ENCODE measurements at regions not wholly inside any gene's neighbourhood (a gene's known extent, or its start where the extent isn't known, plus 50 kb on each side); places are given as distances from the start of the nearest gene placed in this dataset.
"Not testable (repeated sequence)": the region's sequence is repeated elsewhere in the genome, so short reads cannot be mapped to it uniquely, and the experiment has no call there.

- FAIRE-seq (no peak), DNase-seq (ENCODE audit: insufficient read length) (no peak)
- TF ChIP-seq TAF1 (IDR thresholded peaks at IDR 0.05; ENCODE audit: borderline replicate concordance, low read depth, low read length) (no peak), POLR2AphosphoS5 (IDR thresholded peaks at IDR 0.05; ENCODE audit: low read depth, low read length) (no peak), POLR2A (IDR thresholded peaks at IDR 0.05; ENCODE audit: low read depth, low read length) (no peak)
These were observed 121.2 kb downstream of the CRYAA start for GRCh38 chr21:43289966-43290365.

DNA sequence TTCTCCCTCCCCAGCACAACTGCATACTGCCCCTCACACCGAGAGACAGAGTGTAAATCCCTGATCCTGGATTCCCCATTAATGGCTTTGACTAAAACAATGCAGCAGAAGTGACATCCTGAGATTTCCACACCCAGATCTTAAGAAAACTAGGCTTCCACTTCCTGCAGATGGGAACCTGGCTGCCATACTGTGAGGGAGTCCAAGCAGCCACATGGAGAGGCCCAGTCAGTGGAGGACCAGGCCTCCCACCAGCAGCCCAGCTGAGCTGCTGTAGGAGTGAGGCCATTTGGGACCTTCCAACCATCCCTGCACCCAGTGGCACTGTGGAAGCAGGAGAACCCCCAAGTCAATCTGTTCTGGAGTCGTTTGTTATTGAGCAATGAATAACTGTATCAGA, 120.6 kb downstream of the CRYAA start:
- DNase-seq (ENCODE audit: insufficient read length) (no peak), FAIRE-seq (no peak)

GRCh38 chr21:43287795-43288755, 119.3 kb downstream of the CRYAA start:
- TF ChIP-seq TAF1 (IDR thresholded peaks at IDR 0.05; ENCODE audit: borderline replicate concordance, low read depth, low read length) (no peak), POLR2AphosphoS5 (IDR thresholded peaks at IDR 0.05; ENCODE audit: low read depth, low read length) (no peak), POLR2A (IDR thresholded peaks at IDR 0.05; ENCODE audit: low read depth, low read length) (no peak)
- no peak for FAIRE-seq
- no peak for DNase-seq (ENCODE audit: insufficient read length)

More for the DNA sequence above, 120.6 kb downstream of the CRYAA start:
- TF ChIP-seq TAF1 (IDR thresholded peaks at IDR 0.05; ENCODE audit: borderline replicate concordance, low read depth, low read length), result no peak
- TF ChIP-seq POLR2A (IDR thresholded peaks at IDR 0.05; ENCODE audit: low read depth, low read length), result no peak
- TF ChIP-seq POLR2AphosphoS5 (IDR thresholded peaks at IDR 0.05; ENCODE audit: low read depth, low read length), result no peak

DNA sequence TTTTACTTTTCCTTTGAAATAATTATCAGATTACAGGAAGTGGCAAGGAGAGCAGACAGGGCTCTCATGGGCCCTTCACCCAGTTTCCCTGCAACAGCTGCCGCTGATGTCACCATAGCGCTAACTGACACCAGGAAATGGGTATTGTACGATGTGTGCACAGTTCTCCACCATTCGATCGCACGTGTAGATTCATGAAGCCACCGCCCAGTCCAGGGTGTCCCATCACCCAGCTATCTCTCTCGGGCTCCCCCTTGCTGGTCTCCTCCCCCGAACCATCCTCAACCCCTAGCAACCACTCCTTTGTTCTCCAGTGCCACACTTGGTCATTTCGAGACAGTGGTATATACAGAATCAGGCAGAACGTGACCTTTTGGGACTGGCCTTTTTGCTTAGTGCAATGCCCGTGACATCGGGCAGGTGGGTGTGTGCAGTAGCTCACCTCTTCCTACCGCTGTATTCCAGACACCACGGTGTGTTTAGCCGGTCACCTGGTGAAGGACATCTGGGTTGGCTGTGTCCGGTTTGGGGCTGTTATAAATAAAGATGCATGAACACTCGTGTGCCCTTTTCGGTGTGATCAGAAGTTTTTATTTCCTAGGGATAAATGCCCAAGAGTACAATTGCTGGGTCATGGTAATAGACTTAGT, 118.4 kb downstream of the CRYAA start:
- FAIRE-seq (no peak), DNase-seq (ENCODE audit: insufficient read length) (no peak)
- TF ChIP-seq POLR2A (IDR thresholded peaks at IDR 0.05; ENCODE audit: low read depth, low read length), result no peak
- no peak for TF ChIP-seq TAF1 (IDR thresholded peaks at IDR 0.05; ENCODE audit: borderline replicate concordance, low read depth, low read length)
- no peak for TF ChIP-seq POLR2AphosphoS5 (IDR thresholded peaks at IDR 0.05; ENCODE audit: low read depth, low read length)

DNA sequence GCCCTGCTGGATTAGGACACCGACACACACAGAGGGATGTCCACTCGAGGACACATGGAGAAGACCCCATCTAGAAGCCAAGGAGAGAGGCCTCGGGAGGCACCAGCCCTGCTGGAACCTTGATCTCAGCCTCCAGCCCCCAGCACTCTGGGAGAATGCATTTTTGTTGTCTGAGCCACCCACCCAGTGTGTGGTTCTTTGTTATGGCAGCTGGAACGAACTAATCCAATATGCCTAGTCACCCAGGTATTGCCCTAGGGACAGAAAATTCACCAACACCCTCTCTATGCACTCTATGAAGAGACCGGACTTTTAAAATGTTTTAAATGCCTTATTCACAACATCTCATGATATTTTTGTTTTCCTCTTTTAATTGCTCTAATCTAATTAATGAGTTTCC, 117.4 kb downstream of the CRYAA start:
- DNase-seq (ENCODE audit: insufficient read length) (no peak), FAIRE-seq (no peak)
- TF ChIP-seq POLR2A (IDR thresholded peaks at IDR 0.05; ENCODE audit: low read depth, low read length) (no peak), POLR2AphosphoS5 (IDR thresholded peaks at IDR 0.05; ENCODE audit: low read depth, low read length) (no peak), TAF1 (IDR thresholded peaks at IDR 0.05; ENCODE audit: borderline replicate concordance, low read depth, low read length) (no peak)

DNA sequence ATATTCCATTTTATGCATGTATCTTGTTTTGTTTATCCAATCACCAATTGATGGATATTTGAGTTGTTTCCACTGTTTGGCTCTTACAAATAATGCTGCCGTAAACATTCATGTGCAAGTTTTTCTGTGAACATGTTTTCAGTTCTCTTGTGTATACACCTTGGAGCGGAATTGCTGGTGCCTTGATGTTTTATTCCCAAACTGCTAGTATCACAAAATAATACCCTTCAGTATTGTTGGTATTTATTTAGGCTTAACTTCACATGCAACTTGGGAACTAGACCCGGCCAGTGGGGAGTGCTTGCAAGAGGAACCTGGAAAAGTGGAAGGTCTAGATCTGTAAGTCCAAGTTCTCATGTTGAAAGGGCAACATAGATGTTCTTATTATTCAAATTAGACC, 115.9 kb downstream of the CRYAA start:
- no peak for DNase-seq (ENCODE audit: insufficient read length)
- TF ChIP-seq POLR2A (IDR thresholded peaks at IDR 0.05; ENCODE audit: low read depth, low read length) (no peak), POLR2AphosphoS5 (IDR thresholded peaks at IDR 0.05; ENCODE audit: low read depth, low read length) (no peak), TAF1 (IDR thresholded peaks at IDR 0.05; ENCODE audit: borderline replicate concordance, low read depth, low read length) (no peak)
- no peak for FAIRE-seq

- TF ChIP-seq TAF1 (IDR thresholded peaks at IDR 0.05; ENCODE audit: borderline replicate concordance, low read depth, low read length) (no peak), POLR2AphosphoS5 (IDR thresholded peaks at IDR 0.05; ENCODE audit: low read depth, low read length) (no peak), POLR2A (IDR thresholded peaks at IDR 0.05; ENCODE audit: low read depth, low read length) (no peak)
- FAIRE-seq, result no peak
- DNase-seq (ENCODE audit: insufficient read length), result no peak
These were observed 115.4 kb downstream of the CRYAA start for GRCh38 chr21:43284238-43284637.

GRCh38 chr21:43283925-43284221, 115.1 kb downstream of the CRYAA start:
- FAIRE-seq, result not testable (repeated sequence)

DNA sequence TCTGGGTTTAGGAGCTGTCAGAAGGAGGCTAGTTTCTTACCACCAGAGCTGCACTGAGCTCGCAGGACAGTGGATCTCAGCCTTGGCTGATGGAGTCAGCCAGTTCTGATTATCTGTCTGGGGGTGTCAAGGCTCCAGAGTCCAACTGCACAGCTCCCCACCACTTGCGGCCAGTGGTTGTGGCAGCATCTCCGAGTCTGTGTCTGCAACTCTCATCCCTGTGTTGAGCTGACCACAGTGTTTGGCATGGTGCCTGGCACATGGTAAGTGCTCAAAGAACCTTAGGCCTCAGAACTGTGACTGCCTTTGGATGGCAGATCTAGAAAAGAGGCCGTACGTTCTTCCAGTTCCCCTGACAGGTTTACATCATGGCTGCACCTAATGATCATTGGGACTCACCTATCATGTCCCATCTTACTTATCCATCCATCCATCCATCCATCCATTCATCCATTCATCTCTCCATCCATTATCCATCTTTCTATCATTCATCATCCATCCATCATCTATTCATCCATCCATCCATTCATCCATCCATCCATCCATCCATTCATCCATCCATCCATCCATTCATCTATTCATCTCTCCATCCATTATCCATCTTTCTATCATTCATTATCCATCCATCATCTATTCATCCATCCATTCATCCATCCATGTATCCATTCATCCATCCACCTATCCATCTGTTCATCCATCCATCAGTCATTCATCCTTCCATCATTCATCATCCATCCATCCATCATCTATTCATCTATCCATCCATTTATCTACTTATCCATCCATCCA, 114.5 kb downstream of the CRYAA start:
- FAIRE-seq (no peak), DNase-seq (ENCODE audit: insufficient read length) (no peak)
- TF ChIP-seq POLR2AphosphoS5 (IDR thresholded peaks at IDR 0.05; ENCODE audit: low read depth, low read length) (no peak), POLR2A (IDR thresholded peaks at IDR 0.05; ENCODE audit: low read depth, low read length) (no peak), TAF1 (IDR thresholded peaks at IDR 0.05; ENCODE audit: borderline replicate concordance, low read depth, low read length) (no peak)

More at GRCh38 chr21:43283925-43284221, 115.1 kb downstream of the CRYAA start:
- DNase-seq (ENCODE audit: insufficient read length), result not testable (repeated sequence)

GRCh38 chr21:43282358-43283120, 113.7 kb downstream of the CRYAA start:
- FAIRE-seq (no peak), DNase-seq (ENCODE audit: insufficient read length) (no peak)
- TF ChIP-seq TAF1 (IDR thresholded peaks at IDR 0.05; ENCODE audit: borderline replicate concordance, low read depth, low read length), result no peak
- TF ChIP-seq POLR2A (IDR thresholded peaks at IDR 0.05; ENCODE audit: low read depth, low read length), result no peak
- TF ChIP-seq POLR2AphosphoS5 (IDR thresholded peaks at IDR 0.05; ENCODE audit: low read depth, low read length), result no peak

All from GM12892 (cell line).